Fibroblast of the conjunctiva (primary cell): ENCODE measurements at regions not wholly inside any gene's neighbourhood (a gene's known extent, or its start where the extent isn't known, plus 50 kb on each side); places are given as distances from the start of the nearest gene placed in this dataset.

ENCODE experiments used
- DNase-seq: peaks from one replicate; pipeline ENCODE4 v3.0.0-alpha.2; 2010; ENCODE audit warnings: low read depth

- DNase-seq, result no peak
Observed at GRCh38 chr3:124671106-124671505, 59.1 kb upstream of the UMPS start.

DNA sequence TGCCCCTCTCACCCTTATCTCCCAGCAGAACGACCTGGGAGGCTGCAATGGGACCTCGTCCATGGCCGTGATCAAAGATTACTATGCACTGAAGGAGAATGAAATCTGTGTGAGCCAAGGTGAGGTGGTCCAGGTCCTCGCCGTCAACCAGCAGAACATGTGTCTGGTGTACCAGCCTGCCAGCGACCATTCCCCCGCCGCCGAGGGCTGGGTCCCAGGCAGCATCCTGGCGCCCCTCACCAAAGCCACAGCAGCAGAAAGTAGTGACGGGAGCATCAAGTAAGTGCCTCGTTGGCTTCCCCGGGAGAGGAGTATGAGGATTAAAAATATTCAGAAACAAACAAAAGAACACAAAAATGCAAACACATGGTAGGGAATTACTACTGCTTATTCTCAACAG, 55.9 kb upstream of the UMPS start:
- no peak for DNase-seq

- DNase-seq, result no peak
Observed at GRCh38 chr3:124676236-124676635, 54.0 kb upstream of the UMPS start.

DNA sequence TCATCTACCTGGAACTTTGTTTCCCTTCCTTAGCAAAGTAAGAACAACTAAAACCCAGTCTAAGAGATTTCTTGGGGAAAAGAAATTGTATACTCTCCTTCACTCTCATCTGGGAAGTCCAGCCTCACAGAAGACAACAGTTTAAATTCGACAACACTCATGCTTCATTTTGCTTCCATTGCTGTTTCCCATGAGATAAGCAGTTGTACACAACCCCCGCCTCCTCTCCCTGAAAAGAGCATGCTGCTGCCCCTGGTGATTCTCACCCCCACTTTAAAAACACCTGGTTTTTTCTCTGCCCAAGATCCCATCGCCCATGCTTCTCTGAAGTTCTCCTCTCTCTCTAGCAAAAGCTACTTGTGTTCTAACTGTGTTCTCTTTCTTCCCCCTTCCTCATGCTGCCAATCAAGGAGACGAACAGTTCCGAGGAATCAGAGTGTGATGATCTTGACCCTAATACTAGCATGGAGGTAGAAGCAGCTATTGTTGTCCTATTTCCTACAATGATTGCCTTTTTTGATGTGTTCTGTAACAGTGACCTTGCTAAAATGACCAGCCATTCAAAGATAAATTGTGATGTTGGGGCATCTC, 51.1 kb upstream of the UMPS start:
- no peak for DNase-seq
